SU-DHL-6 (cell line): ENCODE measurements at regions not wholly inside any gene's neighbourhood (a gene's known extent, or its start where the extent isn't known, plus 50 kb on each side); places are given as distances from the start of the nearest gene placed in this dataset.

Experiments used
- CTCF ChIP-seq: fragments of 200-600 bp; sonication (generic); IDR thresholded peaks from one replicate; pipeline ENCODE4 v1.5.1; 2017; ENCODE audit warnings: antibody characterized with exemption, mild to moderate bottlenecking, low read length, moderate library complexity; ENCODE audit not compliant: insufficient read depth, poor library complexity, severe bottlenecking
- EZH2phosphoT487 ChIP-seq: fragments of 200-600 bp; sonication (generic), shearing (Covaris generic); conservative IDR thresholded peaks from 2 replicates; pipeline ENCODE4 v1.6.1; 2018; ENCODE audit warnings: mild to moderate bottlenecking, antibody characterized with exemption, low read length, moderate library complexity, mixed read lengths

- no peak for TF ChIP-seq CTCF
- no peak for TF ChIP-seq EZH2phosphoT487
Observed at GRCh38 chr10:60594476-60595051, 183.7 kb upstream of the CDK1 start.
